ENCODE measurements at regions not wholly inside any gene's neighbourhood (a gene's known extent, or its start where the extent isn't known, plus 50 kb on each side); places are given as distances from the start of the nearest gene placed in this dataset.

GRCh38 chr9:124188331-124189110 is 69.2 kb upstream of the NEK6 start:
- TF ChIP-seq, protein P1, sequence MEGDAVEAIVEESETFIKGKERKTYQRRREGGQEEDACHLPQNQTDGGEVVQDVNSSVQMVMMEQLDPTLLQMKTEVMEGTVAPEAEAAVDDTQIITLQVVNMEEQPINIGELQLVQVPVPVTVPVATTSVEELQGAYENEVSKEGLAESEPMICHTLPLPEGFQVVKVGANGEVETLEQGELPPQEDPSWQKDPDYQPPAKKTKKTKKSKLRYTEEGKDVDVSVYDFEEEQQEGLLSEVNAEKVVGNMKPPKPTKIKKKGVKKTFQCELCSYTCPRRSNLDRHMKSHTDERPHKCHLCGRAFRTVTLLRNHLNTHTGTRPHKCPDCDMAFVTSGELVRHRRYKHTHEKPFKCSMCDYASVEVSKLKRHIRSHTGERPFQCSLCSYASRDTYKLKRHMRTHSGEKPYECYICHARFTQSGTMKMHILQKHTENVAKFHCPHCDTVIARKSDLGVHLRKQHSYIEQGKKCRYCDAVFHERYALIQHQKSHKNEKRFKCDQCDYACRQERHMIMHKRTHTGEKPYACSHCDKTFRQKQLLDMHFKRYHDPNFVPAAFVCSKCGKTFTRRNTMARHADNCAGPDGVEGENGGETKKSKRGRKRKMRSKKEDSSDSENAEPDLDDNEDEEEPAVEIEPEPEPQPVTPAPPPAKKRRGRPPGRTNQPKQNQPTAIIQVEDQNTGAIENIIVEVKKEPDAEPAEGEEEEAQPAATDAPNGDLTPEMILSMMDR (IDR thresholded peaks at IDR 0.05; ENCODE audit: insufficient read depth, missing control alignments) = no peak
- DNase-seq (ENCODE audit: insufficient read length, low spot score) (no peak), FAIRE-seq (no peak)

GRCh38 chr9:124190761-124191160 is 67.0 kb upstream of the NEK6 start:
- FAIRE-seq (no peak), DNase-seq (ENCODE audit: insufficient read length, low spot score) (no peak)
- TF ChIP-seq, protein P1 (IDR thresholded peaks at IDR 0.05; ENCODE audit: insufficient read depth, missing control alignments) = no peak

DNA sequence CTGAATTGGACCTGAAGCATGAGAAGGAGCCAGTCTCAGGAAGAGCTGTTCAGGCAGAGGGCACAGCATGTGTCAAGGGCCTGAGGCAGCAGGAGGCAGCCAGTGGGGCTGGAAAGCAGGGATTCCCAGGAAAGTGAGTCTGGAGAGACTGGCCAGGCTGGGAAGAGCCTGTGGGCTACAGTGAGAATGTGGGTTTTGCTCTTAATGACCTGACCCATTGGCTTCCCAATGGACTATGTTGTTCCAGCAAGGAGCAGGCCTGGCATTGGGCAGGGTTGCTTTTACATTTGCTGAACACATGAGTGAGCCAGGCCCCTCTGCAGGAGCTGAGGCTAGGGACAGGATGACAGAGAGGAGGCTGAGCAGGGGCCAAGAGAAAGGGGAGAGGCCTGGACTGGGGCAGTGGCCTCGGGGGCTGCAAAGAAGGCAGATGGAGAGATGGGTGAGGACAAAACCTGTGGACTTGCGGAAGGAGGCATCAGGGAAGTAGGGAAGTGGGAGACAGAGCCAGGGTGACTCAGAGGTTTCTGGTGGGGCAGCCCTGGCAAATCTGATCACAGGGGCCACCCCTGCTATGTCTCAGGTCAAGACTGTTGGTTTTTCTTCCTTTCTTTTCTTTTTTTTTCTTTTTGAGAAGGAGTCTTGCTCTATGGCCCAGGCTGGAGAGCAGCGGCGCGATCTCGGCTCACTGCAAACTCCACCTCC is 65.9 kb upstream of the NEK6 start:
- no peak for DNase-seq (ENCODE audit: insufficient read length, low spot score)
- FAIRE-seq = no peak
- TF ChIP-seq, protein P1 (IDR thresholded peaks at IDR 0.05; ENCODE audit: insufficient read depth, missing control alignments) = no peak

GRCh38 chr9:124196814-124197176 is 61.0 kb upstream of the NEK6 start:
- no peak for DNase-seq (ENCODE audit: insufficient read length, low spot score)
- no peak for FAIRE-seq
- TF ChIP-seq, protein P1 (IDR thresholded peaks at IDR 0.05; ENCODE audit: insufficient read depth, missing control alignments) = no peak

DNA sequence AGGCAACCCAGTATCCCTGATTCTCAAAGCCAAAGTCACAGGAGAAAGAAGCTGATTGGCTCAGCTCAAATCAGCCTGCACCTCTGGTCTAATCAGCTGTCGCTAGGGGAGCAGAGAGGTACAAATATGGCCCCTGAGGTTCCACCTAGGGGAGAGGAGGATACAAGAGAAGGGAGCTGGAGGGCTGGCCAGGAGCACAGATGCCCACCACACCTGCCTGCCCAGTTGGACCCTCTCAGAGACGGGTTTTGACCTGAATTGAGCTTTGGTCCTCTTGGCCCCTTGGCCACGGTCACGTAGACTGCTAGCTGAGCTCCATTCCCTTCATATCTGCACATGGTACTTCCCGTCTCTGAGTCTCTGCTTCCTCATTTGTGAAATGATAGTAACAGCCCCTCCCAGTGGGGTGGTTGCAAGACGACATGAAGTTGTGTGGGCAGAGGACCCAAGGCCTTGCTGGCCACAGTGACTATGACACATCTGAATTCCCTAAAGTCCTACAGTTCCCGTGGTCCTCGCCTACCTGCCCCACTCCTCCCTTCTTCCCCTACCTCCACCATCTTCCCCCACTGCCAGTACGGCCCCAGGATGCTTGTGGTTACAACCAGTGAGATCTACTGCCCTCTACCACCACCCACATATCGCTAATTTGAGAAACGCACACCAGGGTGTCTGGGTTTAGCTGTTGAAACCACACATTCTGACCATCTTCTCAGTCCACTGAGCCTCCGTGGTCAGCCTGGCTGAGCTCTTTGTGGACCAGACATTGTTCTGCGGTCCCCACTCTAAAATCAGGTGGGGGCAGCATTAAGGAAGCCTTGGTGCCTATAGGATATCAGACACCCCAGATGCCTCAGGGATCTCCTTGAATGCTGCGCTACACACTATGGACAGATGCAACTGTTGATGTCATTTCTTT is 60.3 kb upstream of the NEK6 start:
- TF ChIP-seq, protein P1 (IDR thresholded peaks at IDR 0.05; ENCODE audit: insufficient read depth, missing control alignments) = no peak
- DNase-seq (ENCODE audit: insufficient read length, low spot score) (no peak), FAIRE-seq (no peak)

GRCh38 chr9:124198331-124198730 is 59.4 kb upstream of the NEK6 start:
- FAIRE-seq (no peak), DNase-seq (ENCODE audit: insufficient read length, low spot score) (no peak)
- TF ChIP-seq, protein P1 (IDR thresholded peaks at IDR 0.05; ENCODE audit: insufficient read depth, missing control alignments) = no peak

Measured in D721Med (cell line).